ENCODE measurements at regions not wholly inside any gene's neighbourhood (a gene's known extent, or its start where the extent isn't known, plus 50 kb on each side); places are given as distances from the start of the nearest gene placed in this dataset.

- TF ChIP-seq CTCF (conservative IDR thresholded peaks at IDR 0.05; ENCODE audit: low read length) (no peak), EZH2phosphoT487 (IDR thresholded peaks at IDR 0.05; ENCODE audit: borderline replicate concordance, low read depth, low read length) (no peak)
- intact Hi-C loops (cut with micrococcal nuclease; ENCODE audit: unreplicated experiment) = no loop called here
- Histone ChIP-seq H3K9me3 (ENCODE audit: low read length) (no peaks in the 10 kb centered on the region; the same call in 1 of the 2 replicates), H2AFZ (ENCODE audit: low read length) (no peak overlapping the region), H3K4me2 (ENCODE audit: low read length) (no peak overlapping the region), H3K4me1 (ENCODE audit: insufficient read depth, low read length, poor library complexity, severe bottlenecking) (peaks cover 12% of the 10 kb centered on the region), H4K20me1 (ENCODE audit: insufficient read depth, low read length) (no peaks in the 10 kb centered on the region), H3K27ac (ENCODE audit: low read depth, low read length, poor library complexity, severe bottlenecking) (no peak overlapping the region), H3K4me3 (ENCODE audit: low read depth, low read length, poor library complexity, severe bottlenecking) (no peak overlapping the region), H3K79me2 (ENCODE audit: insufficient read depth, low read depth, low read length) (no peaks in the 10 kb centered on the region), H3K36me3 (ENCODE audit: insufficient read depth, low read length) (peaks cover 2% of the 10 kb centered on the region; the same call in 1 of the 2 replicates), H3K9me2 (ENCODE audit: insufficient read depth, low read length) (no peaks in the 10 kb centered on the region)
- POLR2A ChIA-PET = no interaction called here
- BruUV-seq (replicated peaks) = no TSS peak
- DNase-seq (ENCODE audit: low spot score) = no peak
- CTCF ChIA-PET (ENCODE audit: unreplicated experiment) = no interaction called here
Observed at GRCh38 chr3:182308328-182308727, 485.0 kb upstream of the ATP11B start.

- DNase-seq (ENCODE audit: low spot score) = peak; percentile 30
- no TSS peak for BruUV-seq (replicated peaks)
- H4K20me1 ChIP-seq (ENCODE audit: insufficient read depth, low read length) = no peaks in the 10 kb centered on the region
- no peak overlapping the region for H3K27ac ChIP-seq (ENCODE audit: low read depth, low read length, poor library complexity, severe bottlenecking)
- ChIA-PET CTCF (ENCODE audit: unreplicated experiment) (no interaction called here), POLR2A (no interaction called here)
- no peaks in the 10 kb centered on the region for H3K79me2 ChIP-seq (ENCODE audit: insufficient read depth, low read depth, low read length)
- H2AFZ ChIP-seq (ENCODE audit: low read length) = peak overlapping the region; percentile 56; the same call in 1 of the 2 replicates
- H3K4me2 ChIP-seq (ENCODE audit: low read length) = peak overlapping the region; percentile 32
- H3K9me2 ChIP-seq (ENCODE audit: insufficient read depth, low read length) = no peaks in the 10 kb centered on the region
- H3K9me3 ChIP-seq (ENCODE audit: low read length) = no peaks in the 10 kb centered on the region; the same call in 1 of the 2 replicates
- H3K4me3 ChIP-seq (ENCODE audit: low read depth, low read length, poor library complexity, severe bottlenecking) = no peak overlapping the region
- intact Hi-C loops (cut with micrococcal nuclease; ENCODE audit: unreplicated experiment) = no loop called here
- TF ChIP-seq CTCF (conservative IDR thresholded peaks at IDR 0.05; ENCODE audit: low read length) = peak; percentile 28; the same call in 1 of the 2 replicates
- no peak for TF ChIP-seq EZH2phosphoT487 (IDR thresholded peaks at IDR 0.05; ENCODE audit: borderline replicate concordance, low read depth, low read length)
- H3K4me1 ChIP-seq (ENCODE audit: insufficient read depth, low read length, poor library complexity, severe bottlenecking) = peaks cover 12% of the 10 kb centered on the region
- H3K36me3 ChIP-seq (ENCODE audit: insufficient read depth, low read length) = no peaks in the 10 kb centered on the region; the same call in 1 of the 2 replicates
Observed at GRCh38 chr3:182309120-182309519, 484.2 kb upstream of the ATP11B start.

- H3K9me2 ChIP-seq (ENCODE audit: insufficient read depth, low read length) = no peaks in the 10 kb centered on the region
- DNase-seq (ENCODE audit: low spot score) = no peak
- no peaks in the 10 kb centered on the region for H4K20me1 ChIP-seq (ENCODE audit: insufficient read depth, low read length)
- no peaks in the 10 kb centered on the region for H3K79me2 ChIP-seq (ENCODE audit: insufficient read depth, low read depth, low read length)
- intact Hi-C loops (cut with micrococcal nuclease; ENCODE audit: unreplicated experiment) = no loop called here
- H3K4me2 ChIP-seq (ENCODE audit: low read length) = no peak overlapping the region
- H3K4me1 ChIP-seq (ENCODE audit: insufficient read depth, low read length, poor library complexity, severe bottlenecking) = no peaks in the 10 kb centered on the region
- ChIA-PET POLR2A (interaction anchor here (2.8 kb wide), 1 partner anchor 10 kb away, joined by 15 read pairs; no protein-coding TSS in a partner anchor), CTCF (ENCODE audit: unreplicated experiment) (no interaction called here)
- no peak overlapping the region for H3K4me3 ChIP-seq (ENCODE audit: low read depth, low read length, poor library complexity, severe bottlenecking)
- TF ChIP-seq CTCF (conservative IDR thresholded peaks at IDR 0.05; ENCODE audit: low read length) (no peak), EZH2phosphoT487 (IDR thresholded peaks at IDR 0.05; ENCODE audit: borderline replicate concordance, low read depth, low read length) (no peak)
- H2AFZ ChIP-seq (ENCODE audit: low read length) = no peak overlapping the region
- peaks cover 51% of the 10 kb centered on the region for H3K36me3 ChIP-seq (ENCODE audit: insufficient read depth, low read length)
- no peak overlapping the region for H3K27ac ChIP-seq (ENCODE audit: low read depth, low read length, poor library complexity, severe bottlenecking)
- BruUV-seq (replicated peaks) = no TSS peak
- H3K9me3 ChIP-seq (ENCODE audit: low read length) = peaks cover 38% of the 10 kb centered on the region; the same call in 1 of the 2 replicates
Observed at GRCh38 chr3:182315313-182315712, 478.0 kb upstream of the ATP11B start.
